Parathyroid adenoma (tissue), 2 donors: ENCODE measurements at regions not wholly inside any gene's neighbourhood (a gene's known extent, or its start where the extent isn't known, plus 50 kb on each side); places are given as distances from the start of the nearest gene placed in this dataset.

Experiments used
- H2AFZ ChIP-seq: fragments of 300-600 bp; sonication (generic); one replicate; pipeline ENCODE4 v1.7.0; 2017; ENCODE audit warnings: antibody characterized with exemption, mild to moderate bottlenecking
- H3K27ac ChIP-seq: fragments of 300-600 bp; sonication (generic); one replicate; pipeline ENCODE4 v1.7.0; 2017
- H3K27me3 ChIP-seq: fragments of 300-600 bp; sonication (generic); one replicate; pipeline ENCODE4 v1.7.0; 2017; ENCODE audit warnings: low read length; ENCODE audit not compliant: control insufficient read depth, insufficient read depth
- H3K36me3 ChIP-seq: fragments of 300-600 bp; sonication (generic); one replicate; pipeline ENCODE4 v1.7.0; 2017; ENCODE audit warnings: low read length; ENCODE audit not compliant: control insufficient read depth, insufficient read depth
- H3K4me1 ChIP-seq: fragments of 300-600 bp; sonication (generic); one replicate; pipeline ENCODE4 v1.7.0; 2017; ENCODE audit warnings: control low read depth
- H3K4me2 ChIP-seq: fragments of 300-600 bp; sonication (generic); one replicate; pipeline ENCODE4 v1.7.0; 2017; ENCODE audit warnings: low read length
- H3K4me3 ChIP-seq: fragments of 300-600 bp; sonication (generic); one replicate; pipeline ENCODE4 v1.7.0; 2017; ENCODE audit warnings: low read depth, low read length
- H3K79me2 ChIP-seq: fragments of 300-600 bp; sonication (generic); one replicate; pipeline ENCODE4 v1.7.0; 2017; ENCODE audit warnings: control low read depth
- H3K9ac ChIP-seq: fragments of 300-600 bp; sonication (generic); one replicate; pipeline ENCODE4 v1.7.0; 2017; ENCODE audit warnings: mild to moderate bottlenecking
- H3K9me3 ChIP-seq: fragments of 300-600 bp; sonication (generic); one replicate; pipeline ENCODE4 v1.7.0; 2017; ENCODE audit warnings: low read length; ENCODE audit not compliant: control insufficient read depth
- CTCF ChIP-seq: fragments of 300-600 bp; sonication (generic); IDR thresholded peaks from one replicate; pipeline ENCODE4 v1.7.0; 2017; ENCODE audit warnings: antibody characterized with exemption, mild to moderate bottlenecking
- donor health status: primary hyperparathyroidism.

GRCh38 chr13:47396915-47397314 is 500.1 kb upstream of the HTR2A start:
- no peaks in the 10 kb centered on the region for H3K9me3 ChIP-seq
- no peak for TF ChIP-seq CTCF
- H3K27me3 ChIP-seq: no peaks in the 10 kb centered on the region
- no peak overlapping the region for H3K9ac ChIP-seq
- no peak overlapping the region for H3K27ac ChIP-seq
- no peak overlapping the region for H3K4me3 ChIP-seq
- H3K79me2 ChIP-seq: no peaks in the 10 kb centered on the region
- H2AFZ ChIP-seq: no peak overlapping the region
- H3K36me3 ChIP-seq: no peaks in the 10 kb centered on the region
- H3K4me1 ChIP-seq: no peaks in the 10 kb centered on the region
- no peak overlapping the region for H3K4me2 ChIP-seq

- Histone ChIP-seq H3K27ac (no peak overlapping the region), H3K27me3 (no peaks in the 10 kb centered on the region), H3K4me3 (no peak overlapping the region), H3K4me2 (no peak overlapping the region), H2AFZ (no peak overlapping the region), H3K36me3 (no peaks in the 10 kb centered on the region), H3K9ac (no peak overlapping the region), H3K4me1 (no peaks in the 10 kb centered on the region), H3K79me2 (no peaks in the 10 kb centered on the region), H3K9me3 (no peaks in the 10 kb centered on the region)
- no peak for TF ChIP-seq CTCF
These were observed 477.9 kb upstream of the HTR2A start for GRCh38 chr13:47374741-47375140.

GRCh38 chr13:47372751-47373150 is 475.9 kb upstream of the HTR2A start:
- Histone ChIP-seq H3K9me3 (no peaks in the 10 kb centered on the region), H2AFZ (no peak overlapping the region), H3K9ac (no peak overlapping the region), H3K4me1 (no peaks in the 10 kb centered on the region), H3K79me2 (no peaks in the 10 kb centered on the region), H3K27ac (no peak overlapping the region), H3K4me2 (no peak overlapping the region), H3K36me3 (no peaks in the 10 kb centered on the region), H3K4me3 (no peak overlapping the region), H3K27me3 (no peaks in the 10 kb centered on the region)
- TF ChIP-seq CTCF: no peak

- no peak overlapping the region for H3K27ac ChIP-seq
- H3K27me3 ChIP-seq: no peaks in the 10 kb centered on the region
- H3K9me3 ChIP-seq: no peaks in the 10 kb centered on the region
- H3K9ac ChIP-seq: no peak overlapping the region
- TF ChIP-seq CTCF: no peak
- no peaks in the 10 kb centered on the region for H3K79me2 ChIP-seq
- H2AFZ ChIP-seq: no peak overlapping the region
- H3K4me2 ChIP-seq: no peak overlapping the region
- H3K4me1 ChIP-seq: no peaks in the 10 kb centered on the region
- no peaks in the 10 kb centered on the region for H3K36me3 ChIP-seq
- H3K4me3 ChIP-seq: no peak overlapping the region
These were observed 454.9 kb upstream of the HTR2A start for GRCh38 chr13:47351798-47352197.

- TF ChIP-seq CTCF: no peak
- Histone ChIP-seq H3K4me1 (no peaks in the 10 kb centered on the region), H3K36me3 (no peaks in the 10 kb centered on the region), H3K9ac (no peak overlapping the region), H3K27me3 (no peaks in the 10 kb centered on the region), H2AFZ (no peak overlapping the region), H3K27ac (no peak overlapping the region), H3K4me3 (no peak overlapping the region), H3K4me2 (no peak overlapping the region), H3K9me3 (no peaks in the 10 kb centered on the region), H3K79me2 (no peaks in the 10 kb centered on the region)
These were observed 453.7 kb upstream of the HTR2A start for GRCh38 chr13:47350334-47351124.
